ENCODE measurements at regions not wholly inside any gene's neighbourhood (a gene's known extent, or its start where the extent isn't known, plus 50 kb on each side); places are given as distances from the start of the nearest gene placed in this dataset.

DNA sequence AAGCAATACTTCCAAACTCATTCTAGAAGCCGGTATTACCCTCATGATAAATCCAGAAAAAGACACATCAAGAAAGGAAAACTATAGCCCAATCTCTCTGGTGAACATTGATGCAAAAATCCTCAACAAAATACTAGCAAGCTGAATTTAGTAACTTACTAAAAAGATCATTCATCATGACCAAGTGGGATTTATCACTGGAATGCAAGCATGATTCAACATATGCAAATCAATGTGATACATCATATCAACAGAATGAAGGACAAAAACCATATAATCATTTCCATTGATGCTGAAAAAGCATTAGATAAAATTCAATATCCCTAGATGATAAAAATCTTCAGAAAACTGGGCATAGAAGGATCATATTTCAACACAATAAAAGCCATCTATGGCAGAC, 402.9 kb downstream of the TGFB2 start:
- Histone ChIP-seq H4K20me1 (replicated peaks; ENCODE audit: control insufficient read depth, insufficient read depth, low read length) (no peaks in the 10 kb centered on the region), H2AFZ (ENCODE audit: low read depth, low read length) (no peak overlapping the region), H3K9me3 (replicated peaks; ENCODE audit: control insufficient read depth, insufficient read depth, low read depth, low read length) (no peaks in the 10 kb centered on the region), H3K36me3 (ENCODE audit: control insufficient read depth, insufficient read depth, low read length) (no peaks in the 10 kb centered on the region), H3K9ac (ENCODE audit: insufficient read depth in 1 of 2, low read depth in 2 of 2, low read length in 2 of 2) (no peak overlapping the region), H3K4me1 (replicated peaks in 1 of 2; ENCODE audit: control insufficient read depth in 2 of 2, insufficient read depth in 2 of 2, low read length in 2 of 2) (no peaks in the 10 kb centered on the region), H3K27me3 (ENCODE audit: control insufficient read depth in 2 of 2, insufficient read depth in 2 of 2, low read length in 2 of 2) (no peaks in the 10 kb centered on the region), H3K79me2 (ENCODE audit: control insufficient read depth, insufficient read depth, low read length) (no peaks in the 10 kb centered on the region), H3K4me3 (no peak overlapping the region), H3K4me2 (ENCODE audit: insufficient read depth, low read length) (no peak overlapping the region), H3K9me1 (ENCODE audit: control insufficient read depth, insufficient read depth, low read length) (no peaks in the 10 kb centered on the region), H3K27ac (ENCODE audit: extremely low read depth, low read depth, low read length) (no peak overlapping the region)
- intact Hi-C loops (cut with micrococcal nuclease) (no loop called here), in situ Hi-C loops (cut with MboI) (no loop called here)
- BruUV-seq (replicated peaks) = no TSS peak
- ATAC-seq = no peak
- ChIA-PET POLR2A (no interaction called here), CTCF (ENCODE audit: low intra/inter-chr PET ratio) (no interaction called here)
- DNase-seq (ENCODE audit: extremely low read depth in 1 of 4, low spot score in 3 of 4) = no peak
- TF ChIP-seq NFATC3 (IDR thresholded peaks at IDR 0.05) (no peak), KLF16 (IDR thresholded peaks at IDR 0.05) (no peak)
- TF ChIP-seq, protein P1, sequence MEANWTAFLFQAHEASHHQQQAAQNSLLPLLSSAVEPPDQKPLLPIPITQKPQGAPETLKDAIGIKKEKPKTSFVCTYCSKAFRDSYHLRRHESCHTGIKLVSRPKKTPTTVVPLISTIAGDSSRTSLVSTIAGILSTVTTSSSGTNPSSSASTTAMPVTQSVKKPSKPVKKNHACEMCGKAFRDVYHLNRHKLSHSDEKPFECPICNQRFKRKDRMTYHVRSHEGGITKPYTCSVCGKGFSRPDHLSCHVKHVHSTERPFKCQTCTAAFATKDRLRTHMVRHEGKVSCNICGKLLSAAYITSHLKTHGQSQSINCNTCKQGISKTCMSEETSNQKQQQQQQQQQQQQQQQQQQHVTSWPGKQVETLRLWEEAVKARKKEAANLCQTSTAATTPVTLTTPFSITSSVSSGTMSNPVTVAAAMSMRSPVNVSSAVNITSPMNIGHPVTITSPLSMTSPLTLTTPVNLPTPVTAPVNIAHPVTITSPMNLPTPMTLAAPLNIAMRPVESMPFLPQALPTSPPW (CRISPR knock-in tag; IDR thresholded peaks at IDR 0.05) = no peak
- no peak for FAIRE-seq
- 17% methylated on average over 1 of the region's 1 CpG for WGBS (ENCODE audit: insufficient coverage, low coverage, missing lambda C conversion rate)

DNA sequence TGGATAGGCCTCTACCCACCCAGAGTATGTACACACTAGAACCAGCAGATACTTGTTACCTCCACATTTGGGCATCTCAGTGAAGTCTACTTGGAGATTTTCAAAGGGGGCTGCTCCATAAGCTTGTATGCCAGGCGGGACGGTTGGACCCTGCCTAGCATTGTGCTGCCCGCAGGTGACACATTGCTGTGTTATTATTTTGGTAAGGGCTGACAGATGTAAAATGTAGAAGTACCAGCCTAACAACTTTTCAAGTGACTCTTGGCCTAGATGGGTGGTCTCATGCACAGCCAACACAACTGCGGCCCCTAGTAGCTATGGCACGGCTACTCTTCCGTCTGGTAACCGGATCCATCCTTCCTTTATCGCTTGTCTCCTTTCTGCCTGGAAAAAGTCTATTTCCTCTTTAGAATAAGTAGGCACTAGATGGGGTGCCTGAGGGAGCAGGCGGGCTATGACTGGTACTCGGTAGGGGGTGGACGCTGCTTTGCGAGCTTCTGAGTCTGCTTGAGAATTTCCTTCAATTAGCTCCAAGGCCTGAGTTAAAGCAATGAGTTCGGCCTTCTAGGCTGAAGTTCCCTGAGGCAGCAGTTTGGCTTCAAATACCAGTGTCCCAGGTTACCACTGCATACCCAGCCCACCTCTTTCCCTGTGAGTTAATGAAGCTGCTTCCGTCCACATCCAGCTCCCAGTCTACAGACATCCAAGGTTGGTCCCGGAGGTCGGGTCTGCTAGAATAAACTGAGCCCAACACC, 405.3 kb downstream of the TGFB2 start:
- Histone ChIP-seq H2AFZ (ENCODE audit: low read depth, low read length) (no peak overlapping the region), H3K9me3 (replicated peaks; ENCODE audit: control insufficient read depth, insufficient read depth, low read depth, low read length) (no peaks in the 10 kb centered on the region), H3K4me1 (replicated peaks in 1 of 2; ENCODE audit: control insufficient read depth in 2 of 2, insufficient read depth in 2 of 2, low read length in 2 of 2) (no peaks in the 10 kb centered on the region), H3K4me2 (ENCODE audit: insufficient read depth, low read length) (no peak overlapping the region), H3K27me3 (ENCODE audit: control insufficient read depth in 2 of 2, insufficient read depth in 2 of 2, low read length in 2 of 2) (no peaks in the 10 kb centered on the region), H3K4me3 (no peak overlapping the region), H3K9ac (ENCODE audit: insufficient read depth in 1 of 2, low read depth in 2 of 2, low read length in 2 of 2) (no peak overlapping the region), H3K79me2 (ENCODE audit: control insufficient read depth, insufficient read depth, low read length) (no peaks in the 10 kb centered on the region), H3K9me1 (ENCODE audit: control insufficient read depth, insufficient read depth, low read length) (no peaks in the 10 kb centered on the region), H3K27ac (ENCODE audit: extremely low read depth, low read depth, low read length) (no peak overlapping the region), H4K20me1 (replicated peaks; ENCODE audit: control insufficient read depth, insufficient read depth, low read length) (no peaks in the 10 kb centered on the region), H3K36me3 (ENCODE audit: control insufficient read depth, insufficient read depth, low read length) (no peaks in the 10 kb centered on the region)
- ChIA-PET CTCF (ENCODE audit: low intra/inter-chr PET ratio) (no interaction called here), POLR2A (no interaction called here)
- no peak for ATAC-seq
- DNase-seq (ENCODE audit: extremely low read depth in 1 of 4, low spot score in 3 of 4) = no peak
- no peak for TF ChIP-seq TCF3 (CRISPR knock-in tag; IDR thresholded peaks at IDR 0.05)
- no peak for TF ChIP-seq GTF2A2 (tag; IDR thresholded peaks at IDR 0.05)
- TF ChIP-seq CBX2 (IDR thresholded peaks at IDR 0.05; ENCODE audit: insufficient read depth, low read length, poor library complexity, severe bottlenecking) = no peak
- TF ChIP-seq DNMT1 (IDR thresholded peaks at IDR 0.05) = no peak
- no peak for TF ChIP-seq PTBP1 (IDR thresholded peaks at IDR 0.05; ENCODE audit: low read depth, low read length)
- no peak for TF ChIP-seq GATAD2B (IDR thresholded peaks at IDR 0.05; ENCODE audit: borderline replicate concordance)
- TF ChIP-seq, protein P2, sequence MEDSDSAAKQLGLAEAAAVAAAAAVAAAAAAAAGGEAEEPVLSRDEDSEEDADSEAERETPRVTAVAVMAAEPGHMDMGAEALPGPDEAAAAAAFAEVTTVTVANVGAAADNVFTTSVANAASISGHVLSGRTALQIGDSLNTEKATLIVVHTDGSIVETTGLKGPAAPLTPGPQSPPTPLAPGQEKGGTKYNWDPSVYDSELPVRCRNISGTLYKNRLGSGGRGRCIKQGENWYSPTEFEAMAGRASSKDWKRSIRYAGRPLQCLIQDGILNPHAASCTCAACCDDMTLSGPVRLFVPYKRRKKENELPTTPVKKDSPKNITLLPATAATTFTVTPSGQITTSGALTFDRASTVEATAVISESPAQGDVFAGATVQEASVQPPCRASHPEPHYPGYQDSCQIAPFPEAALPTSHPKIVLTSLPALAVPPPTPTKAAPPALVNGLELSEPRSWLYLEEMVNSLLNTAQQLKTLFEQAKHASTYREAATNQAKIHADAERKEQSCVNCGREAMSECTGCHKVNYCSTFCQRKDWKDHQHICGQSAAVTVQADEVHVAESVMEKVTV (CRISPR knock-in tag; IDR thresholded peaks at IDR 0.05) = no peak
- WGBS (ENCODE audit: insufficient coverage, low coverage, missing lambda C conversion rate) = 1% methylated on average over 16 of the region's 16 CpGs
- no peak for FAIRE-seq
- intact Hi-C loops (cut with micrococcal nuclease) = no loop called here
- in situ Hi-C loops (cut with MboI) = no loop called here
- BruUV-seq (replicated peaks) = no TSS peak
